ENCODE measurements at regions not wholly inside any gene's neighbourhood (a gene's known extent, or its start where the extent isn't known, plus 50 kb on each side); places are given as distances from the start of the nearest gene placed in this dataset.

DNA sequence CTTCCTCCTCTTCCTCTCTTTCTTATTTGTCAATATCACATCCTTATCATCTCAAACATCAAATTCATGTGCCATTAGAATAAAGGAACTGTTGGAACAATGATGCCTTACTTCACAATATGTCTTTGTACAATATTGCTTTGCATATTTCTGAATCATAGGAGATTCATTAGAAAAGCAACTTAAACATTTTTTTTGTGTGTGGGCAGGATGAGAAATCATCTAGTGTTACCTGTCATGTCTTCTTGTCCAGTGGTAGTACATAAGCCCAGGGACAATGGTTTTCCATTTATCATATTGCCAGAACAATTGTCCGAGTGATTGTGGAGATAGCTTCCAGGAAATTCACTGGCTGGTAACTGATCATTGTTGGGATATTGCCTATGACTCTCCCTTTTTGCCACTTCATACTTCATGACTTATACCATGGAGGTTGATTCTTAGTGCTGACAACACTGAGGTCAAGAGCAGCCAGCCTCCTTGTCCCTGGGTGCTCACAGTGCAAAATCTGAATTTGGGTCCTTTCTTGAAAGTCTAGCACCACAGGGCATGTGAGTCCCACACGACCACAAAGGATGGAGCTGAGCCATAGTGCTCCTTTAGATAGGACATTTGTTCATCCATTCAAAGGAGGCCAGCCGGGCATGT, 215.0 kb downstream of the MDFIC start:
- H2AFZ ChIP-seq (replicated peaks; ENCODE audit: low read length, poor library complexity), result no peak overlapping the region
- dilution Hi-C loops (cut with HindIII; ENCODE audit: low sequenced_read_pairs, unreplicated experiment), result no loop called here
- no peak overlapping the region for H2BK120ac ChIP-seq (ENCODE audit: low read depth, low read length)
- no peak overlapping the region for H2BK5ac ChIP-seq (ENCODE audit: low read depth, low read length, poor library complexity, severe bottlenecking)
- no TSS peak for BruUV-seq (replicated peaks)
- ATAC-seq (ENCODE audit: low read depth) (no peak), DNase-seq (no peak)
- no peak overlapping the region for H3K23ac ChIP-seq (ENCODE audit: low read depth, low read length)
- H2BK20ac ChIP-seq (ENCODE audit: low read depth, low read length), result no peak overlapping the region
- H3K79me1 ChIP-seq (ENCODE audit: low read depth in 1 of 2, low read length in 2 of 2), result no peaks in the 10 kb centered on the region
- no peaks in the 10 kb centered on the region for H4K20me1 ChIP-seq (ENCODE audit: insufficient read depth, low read length)
- no peak overlapping the region for H3K27ac ChIP-seq (ENCODE audit: insufficient read depth, low read length)
- no peak overlapping the region for H2AK5ac ChIP-seq (ENCODE audit: low read depth, low read length)
- H3K4ac ChIP-seq (ENCODE audit: low read depth, low read length), result no peak overlapping the region
- TF ChIP-seq, protein P1, sequence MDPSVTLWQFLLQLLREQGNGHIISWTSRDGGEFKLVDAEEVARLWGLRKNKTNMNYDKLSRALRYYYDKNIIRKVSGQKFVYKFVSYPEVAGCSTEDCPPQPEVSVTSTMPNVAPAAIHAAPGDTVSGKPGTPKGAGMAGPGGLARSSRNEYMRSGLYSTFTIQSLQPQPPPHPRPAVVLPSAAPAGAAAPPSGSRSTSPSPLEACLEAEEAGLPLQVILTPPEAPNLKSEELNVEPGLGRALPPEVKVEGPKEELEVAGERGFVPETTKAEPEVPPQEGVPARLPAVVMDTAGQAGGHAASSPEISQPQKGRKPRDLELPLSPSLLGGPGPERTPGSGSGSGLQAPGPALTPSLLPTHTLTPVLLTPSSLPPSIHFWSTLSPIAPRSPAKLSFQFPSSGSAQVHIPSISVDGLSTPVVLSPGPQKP (IDR thresholded peaks at IDR 0.05; ENCODE audit: borderline replicate concordance, low read depth, low read length), result no peak
- no peak for TF ChIP-seq MXI1 (IDR thresholded peaks at IDR 0.05; ENCODE audit: borderline replicate concordance, low read depth, low read length)
- no peak for TF ChIP-seq BHLHE40 (IDR thresholded peaks at IDR 0.05; ENCODE audit: low read depth, low read length)
- TF ChIP-seq SMC3 (IDR thresholded peaks at IDR 0.05; ENCODE audit: low read depth, low read length), result no peak
- TF ChIP-seq MAZ (IDR thresholded peaks at IDR 0.05; ENCODE audit: borderline replicate concordance, low read depth, low read length), result no peak
- TF ChIP-seq, protein P2, sequence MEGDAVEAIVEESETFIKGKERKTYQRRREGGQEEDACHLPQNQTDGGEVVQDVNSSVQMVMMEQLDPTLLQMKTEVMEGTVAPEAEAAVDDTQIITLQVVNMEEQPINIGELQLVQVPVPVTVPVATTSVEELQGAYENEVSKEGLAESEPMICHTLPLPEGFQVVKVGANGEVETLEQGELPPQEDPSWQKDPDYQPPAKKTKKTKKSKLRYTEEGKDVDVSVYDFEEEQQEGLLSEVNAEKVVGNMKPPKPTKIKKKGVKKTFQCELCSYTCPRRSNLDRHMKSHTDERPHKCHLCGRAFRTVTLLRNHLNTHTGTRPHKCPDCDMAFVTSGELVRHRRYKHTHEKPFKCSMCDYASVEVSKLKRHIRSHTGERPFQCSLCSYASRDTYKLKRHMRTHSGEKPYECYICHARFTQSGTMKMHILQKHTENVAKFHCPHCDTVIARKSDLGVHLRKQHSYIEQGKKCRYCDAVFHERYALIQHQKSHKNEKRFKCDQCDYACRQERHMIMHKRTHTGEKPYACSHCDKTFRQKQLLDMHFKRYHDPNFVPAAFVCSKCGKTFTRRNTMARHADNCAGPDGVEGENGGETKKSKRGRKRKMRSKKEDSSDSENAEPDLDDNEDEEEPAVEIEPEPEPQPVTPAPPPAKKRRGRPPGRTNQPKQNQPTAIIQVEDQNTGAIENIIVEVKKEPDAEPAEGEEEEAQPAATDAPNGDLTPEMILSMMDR (conservative IDR thresholded peaks at IDR 0.05; ENCODE audit: low read depth, low read length), result no peak
- TF ChIP-seq FOS (IDR thresholded peaks at IDR 0.05; ENCODE audit: low read depth, low read length), result no peak
- TF ChIP-seq, protein P3, sequence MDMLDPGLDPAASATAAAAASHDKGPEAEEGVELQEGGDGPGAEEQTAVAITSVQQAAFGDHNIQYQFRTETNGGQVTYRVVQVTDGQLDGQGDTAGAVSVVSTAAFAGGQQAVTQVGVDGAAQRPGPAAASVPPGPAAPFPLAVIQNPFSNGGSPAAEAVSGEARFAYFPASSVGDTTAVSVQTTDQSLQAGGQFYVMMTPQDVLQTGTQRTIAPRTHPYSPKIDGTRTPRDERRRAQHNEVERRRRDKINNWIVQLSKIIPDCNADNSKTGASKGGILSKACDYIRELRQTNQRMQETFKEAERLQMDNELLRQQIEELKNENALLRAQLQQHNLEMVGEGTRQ (IDR thresholded peaks at IDR 0.05; ENCODE audit: low read depth, low read length), result no peak
- no peak for TF ChIP-seq CEBPB (IDR thresholded peaks at IDR 0.05; ENCODE audit: low read depth, low read length)
- no peak for TF ChIP-seq RFX5 (IDR thresholded peaks at IDR 0.05; ENCODE audit: low read depth, low read length)
- TF ChIP-seq POLR2A (IDR thresholded peaks at IDR 0.05; ENCODE audit: low read depth, low read length), result no peak
- no peak for TF ChIP-seq MAFK (IDR thresholded peaks at IDR 0.05; ENCODE audit: low read depth, low read length)
- TF ChIP-seq CHD1 (IDR thresholded peaks at IDR 0.05; ENCODE audit: low read depth, low read length), result no peak
- no peak for TF ChIP-seq NFE2L2 (IDR thresholded peaks at IDR 0.05; ENCODE audit: low read depth, low read length)
- TF ChIP-seq RCOR1 (IDR thresholded peaks at IDR 0.05; ENCODE audit: insufficient replicate concordance, low read length), result no peak
- no peak for TF ChIP-seq RAD21 (IDR thresholded peaks at IDR 0.05; ENCODE audit: low read length)
- POLR2A ChIA-PET (ENCODE audit: unreplicated experiment), result no interaction called here
- H4K8ac ChIP-seq (ENCODE audit: low read depth in 2 of 2, low read length in 2 of 2), result no peak overlapping the region
- intact Hi-C loops (cut with micrococcal nuclease), result no loop called here
- CTCF ChIA-PET, result no interaction called here
- H2AK9ac ChIP-seq (replicated peaks; ENCODE audit: low read depth, low read length, poor library complexity), result no peak overlapping the region
- H3K9me3 ChIP-seq (ENCODE audit: control insufficient read depth, insufficient read depth, low read length), result no peaks in the 10 kb centered on the region
- H3K4me1 ChIP-seq (ENCODE audit: control insufficient read depth, insufficient read depth, low read length), result 0 out of 2 replicates have a peak, but pooled peaks cover 2% of the 10 kb centered on the region
- 80% methylated on average over 1 of the region's 3 CpGs; no CpG with 5 or more reads in 1 of the 2 experiments for WGBS, 2 experiments (ENCODE audit: extremely low coverage in 2 of 2, insufficient read length in 1 of 2)
- no peak overlapping the region for H3K14ac ChIP-seq (replicated peaks; ENCODE audit: low read depth, low read length)
- no peak overlapping the region for H4K5ac ChIP-seq (ENCODE audit: low read depth, low read length)
- no peak overlapping the region; the same call in 2 of the 3 replicates for H2BK15ac ChIP-seq (ENCODE audit: low read depth, low read length)
- no peaks in the 10 kb centered on the region for H3K27me3 ChIP-seq (ENCODE audit: control insufficient read depth, insufficient read depth, low read length)
- H3K4me2 ChIP-seq (ENCODE audit: low read depth, low read length), result no peak overlapping the region
- no peak overlapping the region for H3K18ac ChIP-seq (ENCODE audit: low read depth, low read length)
- in situ Hi-C loops (cut with MboI; ENCODE audit: low sequenced_read_pairs), result no loop called here
- no peak overlapping the region for H3K4me3 ChIP-seq (ENCODE audit: insufficient read depth, low read depth, low read length)
- H3K56ac ChIP-seq (ENCODE audit: extremely low read depth, insufficient read depth, low read length), result no peak overlapping the region
- H3K36me3 ChIP-seq (ENCODE audit: control insufficient read depth, insufficient read depth, low read length), result no peaks in the 10 kb centered on the region
- no peak overlapping the region for H3K9ac ChIP-seq (ENCODE audit: low read depth, low read length)
- no peaks in the 10 kb centered on the region; the same call in 1 of the 2 replicates for H3K9me1 ChIP-seq (ENCODE audit: insufficient read depth, low read length)
- H4K91ac ChIP-seq (ENCODE audit: insufficient read depth, low read depth, low read length), result no peak overlapping the region
